Transverse colon (tissue), 4 donors: ENCODE measurements at regions not wholly inside any gene's neighbourhood (a gene's known extent, or its start where the extent isn't known, plus 50 kb on each side); places are given as distances from the start of the nearest gene placed in this dataset.
"Not testable (repeated sequence)": the region's sequence is repeated elsewhere in the genome, so short reads cannot be mapped to it uniquely, and the experiment has no call there.

Source experiments
- DNase-seq: peaks from one replicate; pipeline ENCODE4 v3.0.0-alpha.2; 2019
- H3K27ac ChIP-seq, 4 donors: fragments of 200-600 bp; sonication (generic); 2 replicates each; pipeline ENCODE4 v1.5.1; 2016 to 2018; ENCODE audit warnings: inconsistent platforms in 4 of 4
- H3K27me3 ChIP-seq: fragments of 200-600 bp; sonication (generic); 2 replicates; pipeline ENCODE4 v1.5.1; 2017; ENCODE audit warnings: inconsistent platforms
- H3K36me3 ChIP-seq, 4 donors: fragments of 200-600 bp; sonication (generic); 2 replicates each; pipeline ENCODE4 v1.5.1; 2017 to 2019; ENCODE audit warnings: inconsistent platforms in 4 of 4
- H3K4me1 ChIP-seq, 4 donors: fragments of 200-600 bp; sonication (generic); 2 replicates each; pipeline ENCODE4 v1.5.1; 2017 to 2020; ENCODE audit warnings: inconsistent platforms in 4 of 4
- H3K4me3 ChIP-seq, 4 donors: fragments of 200-600 bp; sonication (generic); 1 replicate in 1 of 4; 2 replicates in 3 of 4; pipeline versions ENCODE4 v1.5.1 to v1.6.1; 2017 to 2019; ENCODE audit warnings: inconsistent platforms in 4 of 4
- H3K9me3 ChIP-seq, 2 donors: fragments of 200-600 bp; sonication (generic); 2 replicates each; pipeline ENCODE4 v1.5.1; 2017 to 2019; ENCODE audit warnings: inconsistent platforms in 2 of 2
- EP300 ChIP-seq: sonication (generic); formaldehyde crosslinking; IDR thresholded peaks from one replicate; pipeline ENCODE4 v1.6.1; 2017; ENCODE audit warnings: antibody characterized with exemption, low read depth
- POLR2A ChIP-seq: fragments of 450-650 bp; IDR thresholded peaks from one replicate; pipeline ENCODE4 v1.6.1; 2016; ENCODE audit warnings: antibody characterized with exemption, mild to moderate bottlenecking, moderate library complexity
- POLR2AphosphoS5 ChIP-seq, 3 donors: sonication (generic); formaldehyde crosslinking; IDR thresholded peaks; one replicate each; pipeline ENCODE4 v1.6.1; 2016; ENCODE audit warnings: antibody characterized with exemption in 3 of 3
- WGBS, 2 donors: methylation state at CpG; one replicate each; pipeline ENCODE4 v1.1.5; 2018; ENCODE audit warnings: low coverage in 1 of 2; 5-methylcytosine and 5-hydroxymethylcytosine counted together
- in situ Hi-C, 4 donors: fragments of 200-750 bp; cut with MboI; loops; one replicate each; pipeline versions ENCODE4 v1.15.0 to v1.15.1; 2017; ENCODE audit warnings: low sequenced_read_pairs in 3 of 4, low pct_ligation_motif_present in 1 of 4, low pct_unique_long_range_greater_than_20kb in 1 of 4
- intact Hi-C: fragments of 100-400 bp; cut with DNase I; formaldehyde crosslinking; loops from one replicate; pipeline ENCODE4 v1.15.1; 2023; ENCODE audit warnings: low total_unique reads
- TF ChIP-seq, protein P1 (sequence below), 5 experiments: fragments of 200-600 bp in 3 of 5; fragments of 450-650 bp in 2 of 5; sonication (generic) in 3 of 5; IDR thresholded peaks; 1 replicate in 2 of 5; 2 replicates in 3 of 5; pipeline ENCODE4 v1.5.1; 2016 to 2017; ENCODE audit warnings: antibody characterized with exemption in 5 of 5, inconsistent platforms in 3 of 5, mild to moderate bottlenecking in 2 of 5, moderate library complexity in 1 of 5

DNA sequence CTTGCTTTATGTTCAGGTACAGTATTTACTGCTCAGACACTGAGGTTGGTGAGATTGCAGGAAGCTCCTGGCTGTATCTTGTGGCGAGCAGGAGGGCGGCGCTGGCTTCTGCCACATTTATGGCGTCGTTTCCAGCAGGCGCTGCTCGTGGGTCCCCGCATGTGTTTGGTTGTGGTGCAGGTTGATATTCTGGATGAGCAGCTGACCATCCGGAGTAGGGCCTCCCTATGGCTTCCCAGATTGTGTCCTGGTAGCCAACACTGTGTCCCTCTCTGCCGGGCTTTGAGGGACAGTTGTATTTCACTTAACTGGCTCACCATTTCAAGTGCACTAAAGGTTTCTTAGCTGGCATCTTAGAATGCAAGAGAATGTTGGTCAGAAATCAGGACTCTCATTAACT, 386.5 kb upstream of the TPM1 start:
- Histone ChIP-seq H3K27me3 (no peaks in the 10 kb centered on the region), H3K9me3 (no peaks in the 10 kb centered on the region), H3K27ac (no peak overlapping the region), H3K4me3 (no peak overlapping the region), H3K36me3 (peaks cover 0 to 22% (median 10%) of the 10 kb centered on the region in 4 donors), H3K4me1 (no peaks in the 10 kb centered on the region)
- in situ Hi-C loops, result loop anchor here in 1 of 4 donors (25.0 kb wide), 1 partner anchor 269 kb away; the partner anchor contains the start of gene TLN2
- intact Hi-C loops, result no loop called here
- WGBS, 2 donors, result 92% methylated on average over 10 of the region's 10 CpGs; no CpG with 5 or more reads in 1 of the 2 donors
- no peak for DNase-seq
- TF ChIP-seq, protein P1, sequence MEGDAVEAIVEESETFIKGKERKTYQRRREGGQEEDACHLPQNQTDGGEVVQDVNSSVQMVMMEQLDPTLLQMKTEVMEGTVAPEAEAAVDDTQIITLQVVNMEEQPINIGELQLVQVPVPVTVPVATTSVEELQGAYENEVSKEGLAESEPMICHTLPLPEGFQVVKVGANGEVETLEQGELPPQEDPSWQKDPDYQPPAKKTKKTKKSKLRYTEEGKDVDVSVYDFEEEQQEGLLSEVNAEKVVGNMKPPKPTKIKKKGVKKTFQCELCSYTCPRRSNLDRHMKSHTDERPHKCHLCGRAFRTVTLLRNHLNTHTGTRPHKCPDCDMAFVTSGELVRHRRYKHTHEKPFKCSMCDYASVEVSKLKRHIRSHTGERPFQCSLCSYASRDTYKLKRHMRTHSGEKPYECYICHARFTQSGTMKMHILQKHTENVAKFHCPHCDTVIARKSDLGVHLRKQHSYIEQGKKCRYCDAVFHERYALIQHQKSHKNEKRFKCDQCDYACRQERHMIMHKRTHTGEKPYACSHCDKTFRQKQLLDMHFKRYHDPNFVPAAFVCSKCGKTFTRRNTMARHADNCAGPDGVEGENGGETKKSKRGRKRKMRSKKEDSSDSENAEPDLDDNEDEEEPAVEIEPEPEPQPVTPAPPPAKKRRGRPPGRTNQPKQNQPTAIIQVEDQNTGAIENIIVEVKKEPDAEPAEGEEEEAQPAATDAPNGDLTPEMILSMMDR (IDR thresholded peaks at IDR 0.05), result no peak
- TF ChIP-seq POLR2A (no peak), EP300 (no peak), POLR2AphosphoS5 (IDR thresholded peaks at IDR 0.05) (no peak)

DNA sequence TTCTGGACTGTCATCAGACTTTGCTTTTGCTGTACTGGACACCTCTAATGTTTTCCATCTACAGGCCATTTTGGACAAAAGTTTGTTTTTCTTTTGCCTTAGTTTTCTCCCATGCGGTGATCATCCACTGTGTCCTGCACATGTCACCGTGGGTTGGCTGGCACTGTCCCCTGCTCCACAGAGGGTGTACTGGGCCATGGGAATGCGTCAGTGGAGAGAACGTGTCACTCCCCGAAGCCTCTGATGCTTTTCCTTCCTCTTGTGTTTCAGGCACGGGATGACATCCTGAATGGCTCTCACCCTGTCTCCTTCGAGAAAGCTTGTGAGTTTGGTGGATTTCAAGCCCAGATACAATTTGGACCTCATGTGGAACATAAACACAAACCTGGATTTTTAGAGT, 385.0 kb upstream of the TPM1 start:
- peaks cover 0 to 19% (median 7%) of the 10 kb centered on the region in 4 donors for H3K36me3 ChIP-seq
- H3K27me3 ChIP-seq, H3K4me1 ChIP-seq, intact Hi-C loops, H3K9me3 ChIP-seq, H3K27ac ChIP-seq, H3K4me3 ChIP-seq, DNase-seq: not testable (repeated sequence)
- 84 to 85% methylated on average over 3 to 7 of the region's 7 CpGs for WGBS, 2 donors
- in situ Hi-C loops, result loop anchor here in 1 of 4 donors (25.0 kb wide), 1 partner anchor 270 kb away; the partner anchor contains the start of gene TLN2

DNA sequence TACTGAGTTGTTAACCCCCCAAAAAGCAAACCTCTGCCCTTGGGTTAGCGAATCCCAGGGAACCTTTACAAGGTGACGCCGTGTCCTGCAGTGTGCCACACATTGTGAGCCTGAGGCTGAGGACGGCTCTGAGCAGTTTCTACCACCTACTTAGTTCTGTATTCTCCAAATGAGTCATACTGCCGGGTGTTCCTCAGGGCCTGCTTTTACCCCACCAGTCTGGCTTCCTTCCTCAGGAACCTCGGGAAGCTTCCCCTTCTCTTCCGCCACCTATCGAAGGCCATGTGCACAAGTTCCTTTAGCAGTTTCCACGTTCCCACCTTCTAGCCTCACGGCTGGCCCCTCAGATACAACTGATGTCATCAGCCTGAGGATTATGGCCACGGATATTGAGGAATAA, 384.0 kb upstream of the TPM1 start:
- 68 to 89% methylated on average over 5 to 11 of the region's 11 CpGs for WGBS, 2 donors
- no peak for TF ChIP-seq EP300
- TF ChIP-seq, protein P1 (IDR thresholded peaks at IDR 0.05), result no peak
- TF ChIP-seq POLR2A, result no peak
- TF ChIP-seq POLR2AphosphoS5 (IDR thresholded peaks at IDR 0.05), result no peak
- Histone ChIP-seq H3K4me1 (peaks cover 0 to 9% (median 0%) of the 10 kb centered on the region in 4 donors), H3K4me3 (no peak overlapping the region), H3K27ac (no peak overlapping the region), H3K9me3 (no peaks in the 10 kb centered on the region), H3K36me3 (peaks cover 0 to 11% (median 4%) of the 10 kb centered on the region in 4 donors), H3K27me3 (no peaks in the 10 kb centered on the region)
- in situ Hi-C loops (loop anchor here in 1 of 4 donors (25.0 kb wide), 1 partner anchor 271 kb away; the partner anchor contains the start of gene TLN2), intact Hi-C loops (no loop called here)
- no peak for DNase-seq

DNA sequence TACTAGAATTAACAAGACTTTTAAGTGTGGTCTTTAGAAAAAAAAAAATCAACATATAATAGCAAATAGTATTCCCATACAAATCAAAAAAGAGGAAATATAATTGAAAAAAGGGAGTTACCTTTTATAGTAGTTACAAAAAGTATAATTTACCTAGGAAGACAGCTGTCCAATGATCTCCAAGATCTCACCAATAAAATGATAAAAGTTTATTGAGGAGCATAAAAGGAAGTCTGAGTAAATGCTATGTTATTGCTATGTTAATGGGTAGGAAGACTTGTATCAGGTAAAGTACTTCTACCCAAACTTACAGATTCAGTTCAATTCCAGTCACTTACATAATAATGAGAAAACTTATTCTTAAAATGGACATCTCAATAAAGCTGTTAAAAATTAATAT, 379.0 kb upstream of the TPM1 start:
- Histone ChIP-seq H3K27ac (no peak overlapping the region), H3K4me1 (peaks cover 0 to 14% (median 3%) of the 10 kb centered on the region in 4 donors), H3K4me3 (no peak overlapping the region), H3K36me3 (no peaks in the 10 kb centered on the region), H3K9me3 (no peaks in the 10 kb centered on the region), H3K27me3 (no peaks in the 10 kb centered on the region)
- no peak for TF ChIP-seq POLR2AphosphoS5 (IDR thresholded peaks at IDR 0.05)
- no peak for TF ChIP-seq POLR2A
- no peak for TF ChIP-seq EP300
- TF ChIP-seq, protein P1 (IDR thresholded peaks at IDR 0.05), result no peak
- intact Hi-C loops, result no loop called here
- DNase-seq, result no peak
- in situ Hi-C loops, result loop anchor here in 1 of 4 donors (25.0 kb wide), 1 partner anchor 276 kb away; the partner anchor contains the start of gene TLN2

- TF ChIP-seq POLR2AphosphoS5 (IDR thresholded peaks at IDR 0.05) (no peak), EP300 (no peak), POLR2A (no peak)
- TF ChIP-seq, protein P1 (IDR thresholded peaks at IDR 0.05), result no peak
- intact Hi-C loops, result no loop called here
- H3K27me3 ChIP-seq, result no peaks in the 10 kb centered on the region
- 80 to 86% methylated on average over 1 to 4 of the region's 4 CpGs for WGBS, 2 donors
- in situ Hi-C loops, result loop anchor here in 1 of 4 donors (25.0 kb wide), 1 partner anchor 278 kb away; the partner anchor contains the start of gene TLN2
- DNase-seq, result no peak
- H3K4me3 ChIP-seq, result no peak overlapping the region
- H3K4me1 ChIP-seq, result peaks cover 0 to 14% (median 3%) of the 10 kb centered on the region in 4 donors
- H3K27ac ChIP-seq, result no peak overlapping the region
- H3K9me3 ChIP-seq, result no peaks in the 10 kb centered on the region
- H3K36me3 ChIP-seq, result no peaks in the 10 kb centered on the region
These were observed 377.1 kb upstream of the TPM1 start for GRCh38 chr15:62665449-62665848.
